C4-2B (cell line): ENCODE measurements at regions not wholly inside any gene's neighbourhood (a gene's known extent, or its start where the extent isn't known, plus 50 kb on each side); places are given as distances from the start of the nearest gene placed in this dataset.

ENCODE experiments used
- ZFX ChIP-seq: fragments of 450-650 bp; IDR thresholded peaks from 2 replicates; pipeline ENCODE4 v1.6.1; 2017
- TF ChIP-seq, protein P1 (sequence below): fragments of 450-650 bp; conservative IDR thresholded peaks from 2 replicates; pipeline ENCODE4 v1.5.1; 2017; ENCODE audit warnings: mild to moderate bottlenecking

DNA sequence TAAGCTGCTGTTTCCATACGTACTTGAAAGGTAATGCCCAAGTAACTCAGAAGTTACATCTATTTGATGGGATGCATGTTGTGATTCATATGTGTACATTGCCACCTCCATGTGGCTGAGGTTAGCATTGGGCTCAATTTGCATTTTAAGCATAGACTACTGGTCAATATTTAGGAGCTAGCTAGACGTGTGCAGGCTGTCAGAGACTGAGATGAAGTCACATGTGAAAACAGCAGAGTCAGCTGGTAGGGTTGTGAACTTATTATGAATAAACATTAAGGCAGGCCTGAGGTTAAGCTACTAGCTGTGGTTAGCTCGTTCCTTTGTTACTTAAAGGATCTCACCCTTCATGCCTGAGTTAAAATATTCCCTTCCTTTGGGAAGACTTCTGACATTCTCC lies 114.5 kb upstream of the MTNR1B start:
- TF ChIP-seq, protein P1, sequence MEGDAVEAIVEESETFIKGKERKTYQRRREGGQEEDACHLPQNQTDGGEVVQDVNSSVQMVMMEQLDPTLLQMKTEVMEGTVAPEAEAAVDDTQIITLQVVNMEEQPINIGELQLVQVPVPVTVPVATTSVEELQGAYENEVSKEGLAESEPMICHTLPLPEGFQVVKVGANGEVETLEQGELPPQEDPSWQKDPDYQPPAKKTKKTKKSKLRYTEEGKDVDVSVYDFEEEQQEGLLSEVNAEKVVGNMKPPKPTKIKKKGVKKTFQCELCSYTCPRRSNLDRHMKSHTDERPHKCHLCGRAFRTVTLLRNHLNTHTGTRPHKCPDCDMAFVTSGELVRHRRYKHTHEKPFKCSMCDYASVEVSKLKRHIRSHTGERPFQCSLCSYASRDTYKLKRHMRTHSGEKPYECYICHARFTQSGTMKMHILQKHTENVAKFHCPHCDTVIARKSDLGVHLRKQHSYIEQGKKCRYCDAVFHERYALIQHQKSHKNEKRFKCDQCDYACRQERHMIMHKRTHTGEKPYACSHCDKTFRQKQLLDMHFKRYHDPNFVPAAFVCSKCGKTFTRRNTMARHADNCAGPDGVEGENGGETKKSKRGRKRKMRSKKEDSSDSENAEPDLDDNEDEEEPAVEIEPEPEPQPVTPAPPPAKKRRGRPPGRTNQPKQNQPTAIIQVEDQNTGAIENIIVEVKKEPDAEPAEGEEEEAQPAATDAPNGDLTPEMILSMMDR, result peak; percentile 9; the same call in 1 of the 2 replicates
- no peak for TF ChIP-seq ZFX
